Breast epithelium (tissue), 3 donors: ENCODE measurements at regions not wholly inside any gene's neighbourhood (a gene's known extent, or its start where the extent isn't known, plus 50 kb on each side); places are given as distances from the start of the nearest gene placed in this dataset.

ENCODE experiments used
- POLR2A ChIP-seq: fragments of 450-650 bp; IDR thresholded peaks from one replicate; pipeline ENCODE4 v1.6.1; 2016; ENCODE audit warnings: antibody characterized with exemption, mild to moderate bottlenecking, moderate library complexity
- TF ChIP-seq, protein P1 (sequence below), 3 donors: fragments of 450-650 bp; IDR thresholded peaks; one replicate each; pipeline ENCODE4 v1.5.1; 2016 to 2017; ENCODE audit warnings: antibody characterized with exemption in 3 of 3, mild to moderate bottlenecking in 3 of 3, moderate library complexity in 3 of 3

DNA sequence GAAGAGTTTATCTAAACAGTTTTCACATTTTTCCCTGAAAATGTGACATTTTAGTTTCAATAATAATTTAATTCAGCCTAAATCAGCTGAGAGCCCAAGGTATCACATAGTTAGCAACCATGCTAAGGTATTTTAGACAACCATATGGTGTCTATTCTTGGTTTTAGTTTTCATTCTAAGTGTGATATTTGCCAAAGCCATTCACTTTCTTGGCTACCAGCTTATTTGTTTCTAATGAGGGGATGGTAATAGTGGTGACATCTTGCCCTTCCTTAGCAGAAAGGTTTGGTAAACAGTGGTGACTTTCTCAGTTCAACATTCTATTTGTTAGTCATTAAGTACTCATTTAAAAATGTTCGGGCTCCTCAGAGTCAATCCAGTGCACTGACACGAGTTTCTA lies 854.9 kb upstream of the HTR2C start:
- TF ChIP-seq POLR2A, result no peak
- TF ChIP-seq, protein P1, sequence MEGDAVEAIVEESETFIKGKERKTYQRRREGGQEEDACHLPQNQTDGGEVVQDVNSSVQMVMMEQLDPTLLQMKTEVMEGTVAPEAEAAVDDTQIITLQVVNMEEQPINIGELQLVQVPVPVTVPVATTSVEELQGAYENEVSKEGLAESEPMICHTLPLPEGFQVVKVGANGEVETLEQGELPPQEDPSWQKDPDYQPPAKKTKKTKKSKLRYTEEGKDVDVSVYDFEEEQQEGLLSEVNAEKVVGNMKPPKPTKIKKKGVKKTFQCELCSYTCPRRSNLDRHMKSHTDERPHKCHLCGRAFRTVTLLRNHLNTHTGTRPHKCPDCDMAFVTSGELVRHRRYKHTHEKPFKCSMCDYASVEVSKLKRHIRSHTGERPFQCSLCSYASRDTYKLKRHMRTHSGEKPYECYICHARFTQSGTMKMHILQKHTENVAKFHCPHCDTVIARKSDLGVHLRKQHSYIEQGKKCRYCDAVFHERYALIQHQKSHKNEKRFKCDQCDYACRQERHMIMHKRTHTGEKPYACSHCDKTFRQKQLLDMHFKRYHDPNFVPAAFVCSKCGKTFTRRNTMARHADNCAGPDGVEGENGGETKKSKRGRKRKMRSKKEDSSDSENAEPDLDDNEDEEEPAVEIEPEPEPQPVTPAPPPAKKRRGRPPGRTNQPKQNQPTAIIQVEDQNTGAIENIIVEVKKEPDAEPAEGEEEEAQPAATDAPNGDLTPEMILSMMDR (IDR thresholded peaks at IDR 0.05), result no peak
